ENCODE measurements at regions not wholly inside any gene's neighbourhood (a gene's known extent, or its start where the extent isn't known, plus 50 kb on each side); places are given as distances from the start of the nearest gene placed in this dataset.

- no peak for TF ChIP-seq CTCF (IDR thresholded peaks at IDR 0.05)
- H3K27ac ChIP-seq, result no peak overlapping the region
- no peaks in the 10 kb centered on the region for H3K79me2 ChIP-seq
Measured at GRCh38 chr10:59064759-59065539, 111.5 kb upstream of the PHYHIPL start.

GRCh38 chr10:59068581-59069191 lies 107.8 kb upstream of the PHYHIPL start:
- no peaks in the 10 kb centered on the region for H3K27me3 ChIP-seq (ENCODE audit: control insufficient read depth, insufficient read depth, low read length)
- no peak for TF ChIP-seq CTCF (IDR thresholded peaks at IDR 0.05)
- no peaks in the 10 kb centered on the region for H3K79me2 ChIP-seq
- no peaks in the 10 kb centered on the region for H3K4me1 ChIP-seq
- no peak overlapping the region for H2AFZ ChIP-seq
- H3K4me3 ChIP-seq (ENCODE audit: low read depth, low read length), result no peak overlapping the region
- no peaks in the 10 kb centered on the region for H3K9me3 ChIP-seq (ENCODE audit: control insufficient read depth, low read length)
- H3K27ac ChIP-seq, result no peak overlapping the region
- no peaks in the 10 kb centered on the region for H3K36me3 ChIP-seq (ENCODE audit: control insufficient read depth, insufficient read depth, low read length)
- no peak overlapping the region for H3K9ac ChIP-seq
- no peak overlapping the region for H3K4me2 ChIP-seq (ENCODE audit: low read length)

More at GRCh38 chr10:59064759-59065539, 111.5 kb upstream of the PHYHIPL start:
- Histone ChIP-seq H3K4me1 (no peaks in the 10 kb centered on the region), H3K36me3 (ENCODE audit: control insufficient read depth, insufficient read depth, low read length) (no peaks in the 10 kb centered on the region), H3K9ac (no peak overlapping the region), H3K4me2 (ENCODE audit: low read length) (no peak overlapping the region), H3K27me3 (ENCODE audit: control insufficient read depth, insufficient read depth, low read length) (no peaks in the 10 kb centered on the region), H3K9me3 (ENCODE audit: control insufficient read depth, low read length) (no peaks in the 10 kb centered on the region), H2AFZ (no peak overlapping the region), H3K4me3 (ENCODE audit: low read depth, low read length) (no peak overlapping the region)

DNA sequence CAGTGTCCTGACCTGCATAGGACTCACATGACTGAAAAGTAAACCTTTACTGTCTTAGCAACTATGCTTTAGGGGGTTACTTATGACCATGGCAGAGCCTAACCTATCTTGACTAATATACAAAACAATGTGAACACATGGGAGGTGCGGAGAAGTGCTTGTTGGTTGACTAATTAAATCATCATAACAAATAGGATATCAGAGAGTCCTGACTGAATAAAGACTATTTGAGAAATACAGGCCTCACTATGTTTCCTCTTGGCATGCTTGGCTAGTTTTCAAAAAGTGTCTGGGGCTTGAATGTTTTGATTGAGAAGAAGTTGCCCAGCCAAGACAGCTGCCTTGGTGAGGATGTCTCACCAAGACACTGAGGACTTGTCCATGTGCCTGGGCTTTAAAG lies 104.4 kb upstream of the PHYHIPL start:
- Histone ChIP-seq H3K36me3 (ENCODE audit: control insufficient read depth, insufficient read depth, low read length) (no peaks in the 10 kb centered on the region), H3K4me1 (no peaks in the 10 kb centered on the region), H3K4me2 (ENCODE audit: low read length) (no peak overlapping the region), H3K27ac (no peak overlapping the region), H3K27me3 (ENCODE audit: control insufficient read depth, insufficient read depth, low read length) (no peaks in the 10 kb centered on the region), H3K9ac (no peak overlapping the region), H3K9me3 (ENCODE audit: control insufficient read depth, low read length) (no peaks in the 10 kb centered on the region), H2AFZ (no peak overlapping the region), H3K4me3 (ENCODE audit: low read depth, low read length) (no peak overlapping the region), H3K79me2 (no peaks in the 10 kb centered on the region)
- no peak for TF ChIP-seq CTCF (IDR thresholded peaks at IDR 0.05)

DNA sequence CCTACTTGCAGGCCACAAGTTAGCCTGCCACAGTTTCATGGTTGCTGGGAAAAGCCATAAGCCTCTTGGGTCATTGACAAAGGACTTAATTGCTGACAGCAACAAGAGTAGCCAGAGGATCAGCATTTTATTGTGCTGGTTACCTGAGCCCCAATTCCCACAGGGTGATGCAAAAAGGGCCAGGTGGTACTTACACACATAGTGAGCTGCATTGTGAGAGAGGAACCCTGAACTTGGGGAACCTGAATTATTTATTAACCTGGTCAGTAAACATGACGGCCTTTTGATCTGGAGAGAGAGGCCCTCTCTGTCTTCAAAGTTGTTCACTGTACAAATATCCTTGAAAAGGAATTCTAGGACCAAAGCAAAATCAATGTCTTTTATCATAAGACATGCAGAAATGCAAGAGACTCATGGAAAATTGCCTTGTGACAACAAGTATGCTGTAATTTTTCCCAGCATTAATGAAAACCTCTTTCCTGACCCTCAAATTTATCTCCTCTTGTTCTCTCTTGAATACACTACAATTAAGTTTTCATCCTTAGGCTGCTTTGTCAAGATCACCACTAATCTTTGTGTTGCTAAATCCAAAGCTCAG lies 102.9 kb upstream of the PHYHIPL start:
- H3K4me1 ChIP-seq, result no peaks in the 10 kb centered on the region

More for the DNA sequence above, 102.9 kb upstream of the PHYHIPL start:
- Histone ChIP-seq H3K27me3 (ENCODE audit: control insufficient read depth, insufficient read depth, low read length) (no peaks in the 10 kb centered on the region), H3K4me2 (ENCODE audit: low read length) (no peak overlapping the region), H3K9ac (no peak overlapping the region), H3K36me3 (ENCODE audit: control insufficient read depth, insufficient read depth, low read length) (no peaks in the 10 kb centered on the region), H3K9me3 (ENCODE audit: control insufficient read depth, low read length) (no peaks in the 10 kb centered on the region), H3K27ac (no peak overlapping the region), H2AFZ (no peak overlapping the region), H3K79me2 (no peaks in the 10 kb centered on the region), H3K4me3 (ENCODE audit: low read depth, low read length) (no peak overlapping the region)
- TF ChIP-seq CTCF (IDR thresholded peaks at IDR 0.05), result no peak
